Vagina (tissue), 2 donors: ENCODE measurements at regions not wholly inside any gene's neighbourhood (a gene's known extent, or its start where the extent isn't known, plus 50 kb on each side); places are given as distances from the start of the nearest gene placed in this dataset.

Source experiments
- POLR2A ChIP-seq, 2 donors: fragments of 450-650 bp; IDR thresholded peaks; one replicate each; pipeline ENCODE4 v1.6.1; 2017; ENCODE audit warnings: antibody characterized with exemption in 2 of 2, mild to moderate bottlenecking in 2 of 2, moderate library complexity in 2 of 2
- TF ChIP-seq, protein P1 (sequence below), 3 experiments: fragments of 450-650 bp in 2 of 3; fragments of 200-600 bp in 1 of 3; sonication (generic) in 1 of 3; IDR thresholded peaks; one replicate each; pipeline ENCODE4 v1.5.1; 2017 to 2019; ENCODE audit warnings: antibody characterized with exemption in 3 of 3, mild to moderate bottlenecking in 2 of 3, moderate library complexity in 2 of 3

GRCh38 chr13:82501834-82502233, 1380.4 kb downstream of the SLITRK1 start:
- TF ChIP-seq, protein P1, sequence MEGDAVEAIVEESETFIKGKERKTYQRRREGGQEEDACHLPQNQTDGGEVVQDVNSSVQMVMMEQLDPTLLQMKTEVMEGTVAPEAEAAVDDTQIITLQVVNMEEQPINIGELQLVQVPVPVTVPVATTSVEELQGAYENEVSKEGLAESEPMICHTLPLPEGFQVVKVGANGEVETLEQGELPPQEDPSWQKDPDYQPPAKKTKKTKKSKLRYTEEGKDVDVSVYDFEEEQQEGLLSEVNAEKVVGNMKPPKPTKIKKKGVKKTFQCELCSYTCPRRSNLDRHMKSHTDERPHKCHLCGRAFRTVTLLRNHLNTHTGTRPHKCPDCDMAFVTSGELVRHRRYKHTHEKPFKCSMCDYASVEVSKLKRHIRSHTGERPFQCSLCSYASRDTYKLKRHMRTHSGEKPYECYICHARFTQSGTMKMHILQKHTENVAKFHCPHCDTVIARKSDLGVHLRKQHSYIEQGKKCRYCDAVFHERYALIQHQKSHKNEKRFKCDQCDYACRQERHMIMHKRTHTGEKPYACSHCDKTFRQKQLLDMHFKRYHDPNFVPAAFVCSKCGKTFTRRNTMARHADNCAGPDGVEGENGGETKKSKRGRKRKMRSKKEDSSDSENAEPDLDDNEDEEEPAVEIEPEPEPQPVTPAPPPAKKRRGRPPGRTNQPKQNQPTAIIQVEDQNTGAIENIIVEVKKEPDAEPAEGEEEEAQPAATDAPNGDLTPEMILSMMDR (IDR thresholded peaks at IDR 0.05) = no peak
- TF ChIP-seq POLR2A (IDR thresholded peaks at IDR 0.05) = no peak
